Thymus (tissue), 11 donors: ENCODE measurements at regions not wholly inside any gene's neighbourhood (a gene's known extent, or its start where the extent isn't known, plus 50 kb on each side); places are given as distances from the start of the nearest gene placed in this dataset.

Experiments used
- DNase-seq, 9 donors: peaks; one replicate each; pipeline ENCODE4 v3.0.0-alpha.2; 2013; ENCODE audit warnings: low spot score in 9 of 9, low read depth in 6 of 9, missing footprints in 1 of 9
- H3K27ac ChIP-seq, 2 donors: one replicate each; pipeline ENCODE4 v1.5.1; 2013; ENCODE audit warnings: control low read depth in 1 of 2, low read depth in 1 of 2, low read length in 1 of 2, mild to moderate bottlenecking in 1 of 2, moderate library complexity in 1 of 2
- H3K27me3 ChIP-seq, 2 donors: one replicate each; pipeline ENCODE4 v1.5.1; 2013; ENCODE audit warnings: low read length in 1 of 2; ENCODE audit not compliant: control insufficient read depth in 2 of 2, insufficient read depth in 1 of 2
- H3K36me3 ChIP-seq, 2 donors: one replicate each; pipeline ENCODE4 v1.5.1; 2013; ENCODE audit warnings: low read length in 1 of 2, mild to moderate bottlenecking in 1 of 2, moderate library complexity in 1 of 2; ENCODE audit not compliant: control insufficient read depth in 2 of 2, insufficient read depth in 2 of 2
- H3K4me1 ChIP-seq, 2 donors: one replicate each; pipeline ENCODE4 v1.5.1; 2013; ENCODE audit warnings: low read length in 2 of 2; ENCODE audit not compliant: control insufficient read depth in 2 of 2, insufficient read depth in 2 of 2
- H3K4me3 ChIP-seq, 2 donors: one replicate each; pipeline ENCODE4 v1.5.1; 2013; ENCODE audit warnings: low read length in 2 of 2, control low read depth in 1 of 2, mild to moderate bottlenecking in 1 of 2
- H3K9me3 ChIP-seq, 2 donors: one replicate each; pipeline ENCODE4 v1.5.1; 2013; ENCODE audit warnings: low read length in 1 of 2, mild to moderate bottlenecking in 1 of 2; ENCODE audit not compliant: control insufficient read depth in 2 of 2, insufficient read depth in 1 of 2
- WGBS: extraction: QIAGEN DNeasy Blood & Tissue Kit; methylation state at CpG from one replicate; pipeline ENCODE4 v1.1.7; 2013; 5-methylcytosine and 5-hydroxymethylcytosine counted together
- donor health status: healthy.

GRCh38 chr3:22634433-22634832 is 568.7 kb upstream of the UBE2E2 start:
- no peaks in the 10 kb centered on the region for H3K9me3 ChIP-seq
- DNase-seq, result no peak
- H3K27ac ChIP-seq, result no peak overlapping the region
- H3K4me1 ChIP-seq, result no peaks in the 10 kb centered on the region
- H3K4me3 ChIP-seq, result no peak overlapping the region
- whole genome bisulfite sequencing, result 91% methylated on average over 1 of the region's 1 CpG
- no peaks in the 10 kb centered on the region for H3K27me3 ChIP-seq
- no peaks in the 10 kb centered on the region for H3K36me3 ChIP-seq

- H3K36me3 ChIP-seq, result no peaks in the 10 kb centered on the region
- H3K27me3 ChIP-seq, result no peaks in the 10 kb centered on the region
- no peak overlapping the region for H3K4me3 ChIP-seq
- 17% methylated on average over 1 of the region's 1 CpG for WGBS
- H3K4me1 ChIP-seq, result no peaks in the 10 kb centered on the region
- DNase-seq, result no peak
- no peak overlapping the region for H3K27ac ChIP-seq
- no peaks in the 10 kb centered on the region for H3K9me3 ChIP-seq
These were observed 543.3 kb upstream of the UBE2E2 start for GRCh38 chr3:22659651-22660475.

GRCh38 chr3:22660606-22661005 is 542.5 kb upstream of the UBE2E2 start:
- Histone ChIP-seq H3K27me3 (no peaks in the 10 kb centered on the region), H3K4me3 (no peak overlapping the region), H3K27ac (no peak overlapping the region), H3K4me1 (no peaks in the 10 kb centered on the region), H3K36me3 (no peaks in the 10 kb centered on the region), H3K9me3 (no peaks in the 10 kb centered on the region)
- DNase-seq, result no peak
- WGBS, result 100% methylated on average over 1 of the region's 1 CpG

GRCh38 chr3:22661121-22661700 is 541.9 kb upstream of the UBE2E2 start:
- H3K9me3 ChIP-seq, result no peaks in the 10 kb centered on the region
- no peak for DNase-seq
- H3K4me3 ChIP-seq, result no peak overlapping the region
- no peaks in the 10 kb centered on the region for H3K36me3 ChIP-seq
- 89% methylated on average over 2 of the region's 2 CpGs for WGBS
- no peaks in the 10 kb centered on the region for H3K27me3 ChIP-seq
- H3K4me1 ChIP-seq, result no peaks in the 10 kb centered on the region
- no peak overlapping the region for H3K27ac ChIP-seq

GRCh38 chr3:22665528-22665927 is 537.6 kb upstream of the UBE2E2 start:
- Histone ChIP-seq H3K27ac (no peak overlapping the region), H3K27me3 (no peaks in the 10 kb centered on the region), H3K9me3 (no peaks in the 10 kb centered on the region), H3K36me3 (no peaks in the 10 kb centered on the region), H3K4me1 (no peaks in the 10 kb centered on the region), H3K4me3 (no peak overlapping the region)
- 80% methylated on average over 2 of the region's 2 CpGs for WGBS
- no peak for DNase-seq

GRCh38 chr3:22666736-22667135 is 536.4 kb upstream of the UBE2E2 start:
- H3K4me1 ChIP-seq, result no peaks in the 10 kb centered on the region
- no peak overlapping the region for H3K4me3 ChIP-seq
- H3K9me3 ChIP-seq, result no peaks in the 10 kb centered on the region
- no peak for DNase-seq
- 100% methylated on average over 1 of the region's 1 CpG for WGBS
- no peaks in the 10 kb centered on the region for H3K36me3 ChIP-seq
- H3K27ac ChIP-seq, result no peak overlapping the region
- H3K27me3 ChIP-seq, result no peaks in the 10 kb centered on the region

GRCh38 chr3:22671848-22672247 is 531.3 kb upstream of the UBE2E2 start:
- no peak for DNase-seq
- H3K9me3 ChIP-seq, result no peaks in the 10 kb centered on the region
- no peaks in the 10 kb centered on the region for H3K36me3 ChIP-seq
- no peak overlapping the region for H3K27ac ChIP-seq
- 84% methylated on average over 1 of the region's 1 CpG for WGBS
- H3K4me3 ChIP-seq, result no peak overlapping the region
- H3K4me1 ChIP-seq, result no peaks in the 10 kb centered on the region
- H3K27me3 ChIP-seq, result no peaks in the 10 kb centered on the region

GRCh38 chr3:22684739-22685138 is 518.4 kb upstream of the UBE2E2 start:
- Histone ChIP-seq H3K27me3 (no peaks in the 10 kb centered on the region), H3K36me3 (no peaks in the 10 kb centered on the region), H3K4me1 (no peaks in the 10 kb centered on the region), H3K4me3 (no peak overlapping the region), H3K9me3 (no peaks in the 10 kb centered on the region), H3K27ac (no peak overlapping the region)
- DNase-seq, result no peak
- 86% methylated on average over 3 of the region's 3 CpGs for whole genome bisulfite sequencing

- Histone ChIP-seq H3K27me3 (no peaks in the 10 kb centered on the region), H3K4me1 (no peaks in the 10 kb centered on the region), H3K9me3 (no peaks in the 10 kb centered on the region), H3K27ac (no peak overlapping the region), H3K4me3 (no peak overlapping the region), H3K36me3 (no peaks in the 10 kb centered on the region)
- peak in 1 of 9 donors; percentile 5 for DNase-seq
- 96% methylated on average over 2 of the region's 2 CpGs for WGBS
These were observed 517.5 kb upstream of the UBE2E2 start for GRCh38 chr3:22685597-22685996.
